Tibial nerve (tissue), 4 donors: ENCODE measurements at regions not wholly inside any gene's neighbourhood (a gene's known extent, or its start where the extent isn't known, plus 50 kb on each side); places are given as distances from the start of the nearest gene placed in this dataset.

Experiments
- DNase-seq, 2 donors: peaks; one replicate each; pipeline ENCODE4 v3.0.0-alpha.2; 2019; ENCODE audit warnings: low spot score in 2 of 2
- H3K27ac ChIP-seq, 4 donors: fragments of 200-600 bp; sonication (generic) in 3 of 4; one replicate each; pipeline ENCODE4 v1.5.1; 2017 to 2019; ENCODE audit warnings: mild to moderate bottlenecking in 1 of 4
- H3K27me3 ChIP-seq, 2 donors: fragments of 200-600 bp; sonication (generic) in 1 of 2; one replicate each; pipeline versions ENCODE4 v1.5.1 to v1.6.0; 2017 to 2019
- H3K36me3 ChIP-seq, 3 donors: fragments of 200-600 bp; sonication (generic); one replicate each; pipeline ENCODE4 v1.5.1; 2018 to 2019
- H3K4me1 ChIP-seq, 4 donors: fragments of 200-600 bp; sonication (generic) in 3 of 4; one replicate each; pipeline ENCODE4 v1.5.1; 2017 to 2019
- H3K4me3 ChIP-seq, 4 donors: fragments of 200-600 bp; sonication (generic) in 3 of 4; one replicate each; pipeline ENCODE4 v1.5.1; 2017 to 2019; ENCODE audit warnings: mild to moderate bottlenecking in 1 of 4, moderate library complexity in 1 of 4
- H3K9me3 ChIP-seq, 4 donors: fragments of 200-600 bp; sonication (generic) in 3 of 4; one replicate each; pipeline ENCODE4 v1.5.1; 2017 to 2019
- EP300 ChIP-seq, 2 donors: sonication (generic); formaldehyde crosslinking; IDR thresholded peaks; one replicate each; pipeline ENCODE4 v1.6.1; 2017; ENCODE audit warnings: antibody characterized with exemption in 2 of 2, mild to moderate bottlenecking in 1 of 2
- POLR2A ChIP-seq, 2 donors: fragments of 450-650 bp; IDR thresholded peaks; one replicate each; pipeline ENCODE4 v1.6.1; 2017; ENCODE audit warnings: antibody characterized with exemption in 2 of 2, mild to moderate bottlenecking in 2 of 2, moderate library complexity in 2 of 2
- WGBS, 2 donors: methylation state at CpG; one replicate each; pipeline ENCODE4 v1.1.5; 2018; 5-methylcytosine and 5-hydroxymethylcytosine counted together
- TF ChIP-seq, protein P1 (sequence below), 5 experiments: fragments of 200-600 bp in 3 of 5; fragments of 450-650 bp in 2 of 5; sonication (generic) in 3 of 5; IDR thresholded peaks; one replicate each; pipeline ENCODE4 v1.5.1; 2016 to 2019; ENCODE audit warnings: antibody characterized with exemption in 5 of 5, mild to moderate bottlenecking in 3 of 5, moderate library complexity in 2 of 5

DNA sequence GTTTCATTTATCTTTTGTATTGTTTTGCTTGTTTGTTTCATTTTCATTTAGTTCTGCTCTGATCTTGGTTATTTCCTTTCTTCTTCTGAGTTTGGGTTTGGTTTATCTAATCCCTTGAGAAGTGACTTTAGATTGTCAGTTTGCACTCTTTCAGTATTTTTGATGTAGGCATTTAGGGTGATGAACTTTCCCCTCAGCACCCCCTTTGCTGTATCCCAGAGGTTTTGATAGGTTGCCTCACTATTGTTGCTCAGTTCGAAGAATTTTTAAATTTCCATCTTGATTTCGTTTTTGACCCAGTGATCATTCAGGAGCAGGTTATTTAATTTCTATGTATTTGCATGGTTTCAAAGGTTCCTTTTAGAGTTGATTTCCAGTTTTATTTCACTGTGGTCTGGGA lies 119.6 kb upstream of the SSTR4 start:
- WGBS, 2 donors = 91 to 94% methylated on average over 2 of the region's 2 CpGs
- no peak overlapping the region for H3K27ac ChIP-seq
- DNase-seq = no peak
- H3K9me3 ChIP-seq = no peaks in the 10 kb centered on the region
- no peaks in the 10 kb centered on the region for H3K4me1 ChIP-seq
- H3K4me3 ChIP-seq = no peak overlapping the region
- H3K27me3 ChIP-seq = no peaks in the 10 kb centered on the region
- H3K36me3 ChIP-seq = no peaks in the 10 kb centered on the region
- TF ChIP-seq POLR2A (IDR thresholded peaks at IDR 0.05) (no peak), EP300 (IDR thresholded peaks at IDR 0.05) (no peak)
- TF ChIP-seq, protein P1, sequence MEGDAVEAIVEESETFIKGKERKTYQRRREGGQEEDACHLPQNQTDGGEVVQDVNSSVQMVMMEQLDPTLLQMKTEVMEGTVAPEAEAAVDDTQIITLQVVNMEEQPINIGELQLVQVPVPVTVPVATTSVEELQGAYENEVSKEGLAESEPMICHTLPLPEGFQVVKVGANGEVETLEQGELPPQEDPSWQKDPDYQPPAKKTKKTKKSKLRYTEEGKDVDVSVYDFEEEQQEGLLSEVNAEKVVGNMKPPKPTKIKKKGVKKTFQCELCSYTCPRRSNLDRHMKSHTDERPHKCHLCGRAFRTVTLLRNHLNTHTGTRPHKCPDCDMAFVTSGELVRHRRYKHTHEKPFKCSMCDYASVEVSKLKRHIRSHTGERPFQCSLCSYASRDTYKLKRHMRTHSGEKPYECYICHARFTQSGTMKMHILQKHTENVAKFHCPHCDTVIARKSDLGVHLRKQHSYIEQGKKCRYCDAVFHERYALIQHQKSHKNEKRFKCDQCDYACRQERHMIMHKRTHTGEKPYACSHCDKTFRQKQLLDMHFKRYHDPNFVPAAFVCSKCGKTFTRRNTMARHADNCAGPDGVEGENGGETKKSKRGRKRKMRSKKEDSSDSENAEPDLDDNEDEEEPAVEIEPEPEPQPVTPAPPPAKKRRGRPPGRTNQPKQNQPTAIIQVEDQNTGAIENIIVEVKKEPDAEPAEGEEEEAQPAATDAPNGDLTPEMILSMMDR (IDR thresholded peaks at IDR 0.05) = no peak

DNA sequence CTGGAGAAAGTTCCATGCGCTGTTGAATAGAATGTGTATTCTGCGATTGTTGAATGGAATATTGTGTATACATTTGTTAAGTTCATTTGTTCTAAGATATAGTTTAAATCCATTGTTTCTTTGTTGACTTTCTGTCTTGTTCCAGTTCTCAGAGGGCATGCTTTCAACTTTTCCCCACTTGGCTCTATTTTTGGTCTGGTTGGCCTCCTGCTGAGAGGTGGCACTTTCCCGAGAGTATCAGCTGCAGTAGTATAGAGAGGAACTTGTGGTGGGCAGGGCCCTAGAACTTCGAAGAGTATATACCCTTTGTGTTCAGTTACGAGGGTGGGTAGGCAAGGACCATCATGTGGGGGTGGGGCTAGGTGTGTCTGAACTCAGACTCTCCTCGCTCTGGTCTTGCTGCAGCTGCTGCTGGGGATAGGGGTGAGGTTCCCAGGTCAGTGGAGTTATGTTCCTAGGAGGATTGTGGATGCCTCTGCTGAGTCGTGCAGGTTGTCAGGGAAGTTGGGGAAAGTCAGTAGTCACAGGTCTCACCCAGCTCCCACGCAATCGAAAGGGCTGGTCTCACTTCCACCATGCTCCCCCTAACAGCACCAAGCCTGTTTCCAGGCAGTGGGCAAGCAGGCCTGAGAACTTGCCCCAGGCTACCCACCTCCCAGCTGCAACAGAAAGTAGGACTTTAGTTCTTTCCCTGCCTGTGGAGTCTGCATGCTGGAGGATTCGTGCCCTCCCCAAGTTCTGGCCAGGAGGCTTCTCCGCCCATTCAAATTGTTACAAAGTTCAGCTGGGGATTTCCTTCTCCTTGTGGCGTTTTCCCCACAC lies 118.9 kb upstream of the SSTR4 start:
- Histone ChIP-seq H3K9me3 (no peaks in the 10 kb centered on the region), H3K4me1 (no peaks in the 10 kb centered on the region), H3K36me3 (no peaks in the 10 kb centered on the region), H3K27me3 (no peaks in the 10 kb centered on the region), H3K27ac (no peak overlapping the region), H3K4me3 (no peak overlapping the region)
- WGBS, 2 donors = 78 to 83% methylated on average over 12 of the region's 12 CpGs
- TF ChIP-seq POLR2A (IDR thresholded peaks at IDR 0.05) (no peak), EP300 (IDR thresholded peaks at IDR 0.05) (no peak)
- TF ChIP-seq, protein P1 (IDR thresholded peaks at IDR 0.05) = no peak
- no peak for DNase-seq

DNA sequence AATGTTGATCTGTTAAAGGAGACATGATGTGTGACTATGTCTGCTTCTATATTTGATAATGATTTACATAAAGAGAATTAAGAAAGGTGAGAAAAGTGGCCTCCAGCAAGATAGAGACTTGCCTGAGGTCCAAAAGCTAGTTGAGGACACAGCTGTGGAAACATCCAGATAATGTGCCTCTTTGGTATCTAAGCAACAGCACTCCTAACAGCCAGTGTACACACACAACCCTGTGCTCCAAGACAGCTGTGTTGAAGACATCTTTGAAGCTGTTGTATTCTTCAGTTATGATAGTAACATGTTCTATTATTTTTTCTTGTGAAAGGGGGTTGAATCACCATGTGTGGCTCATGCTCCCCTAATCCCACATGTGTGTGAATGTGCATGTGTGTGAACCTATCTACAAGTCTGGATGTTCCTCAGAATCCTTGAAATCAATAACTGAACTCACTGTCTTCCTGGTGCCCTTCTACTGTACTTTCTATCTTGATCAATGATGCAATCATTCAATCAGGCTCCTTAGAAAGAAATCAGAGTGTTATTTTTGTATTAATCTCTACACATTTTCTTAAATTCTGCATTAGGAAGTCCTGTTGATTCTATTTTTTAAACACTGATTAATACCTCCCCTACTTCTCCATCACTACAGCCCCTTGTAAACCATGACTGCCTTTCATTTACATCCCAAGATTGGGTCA lies 116.7 kb upstream of the SSTR4 start:
- Histone ChIP-seq H3K27me3 (no peaks in the 10 kb centered on the region), H3K4me3 (no peak overlapping the region), H3K4me1 (no peaks in the 10 kb centered on the region), H3K27ac (no peak overlapping the region), H3K9me3 (no peaks in the 10 kb centered on the region), H3K36me3 (no peaks in the 10 kb centered on the region)
- TF ChIP-seq, protein P1 (IDR thresholded peaks at IDR 0.05) = no peak
- TF ChIP-seq POLR2A (IDR thresholded peaks at IDR 0.05) (no peak), EP300 (IDR thresholded peaks at IDR 0.05) (no peak)
- DNase-seq = no peak

DNA sequence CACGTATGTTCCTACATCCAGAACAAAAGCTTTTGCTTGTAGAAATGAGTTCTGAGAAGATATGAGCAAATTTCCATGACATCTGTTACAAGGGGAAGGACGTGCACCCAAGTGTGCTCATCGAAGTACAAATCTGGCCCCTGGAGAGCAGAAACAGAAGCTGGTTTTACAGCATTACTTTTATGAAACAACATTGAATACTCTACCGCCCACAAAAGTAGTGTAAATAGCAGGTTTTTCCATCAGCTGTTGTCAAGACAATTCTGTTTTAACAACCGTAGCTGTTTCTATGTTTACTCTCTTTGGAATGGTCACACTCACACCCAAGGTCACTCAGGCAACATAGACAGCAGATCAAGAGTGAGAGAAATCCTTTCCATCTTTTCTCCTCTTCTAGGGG lies 114.2 kb upstream of the SSTR4 start:
- Histone ChIP-seq H3K27ac (no peak overlapping the region), H3K4me3 (no peak overlapping the region), H3K36me3 (no peaks in the 10 kb centered on the region), H3K27me3 (no peaks in the 10 kb centered on the region), H3K9me3 (no peaks in the 10 kb centered on the region), H3K4me1 (no peaks in the 10 kb centered on the region)
- 59 to 78% methylated on average over 5 of the region's 5 CpGs for WGBS, 2 donors
- TF ChIP-seq POLR2A (IDR thresholded peaks at IDR 0.05) (no peak), EP300 (IDR thresholded peaks at IDR 0.05) (no peak)
- TF ChIP-seq, protein P1 (IDR thresholded peaks at IDR 0.05) = no peak
- DNase-seq = no peak
